ENCODE measurements at regions not wholly inside any gene's neighbourhood (a gene's known extent, or its start where the extent isn't known, plus 50 kb on each side); places are given as distances from the start of the nearest gene placed in this dataset.

GRCh38 chr18:71209944-71210343 lies 921.1 kb downstream of the SOCS6 start:
- TF ChIP-seq CTCF (IDR thresholded peaks at IDR 0.05; ENCODE audit: unreplicated experiment), result no peak
- intact Hi-C loops (cut with micrococcal nuclease), result no loop called here
- ChIA-PET CTCF (interaction anchor here (0.6 kb wide), 2 partner anchors 188 to 1350 kb away, joined by 3 to 6 read pairs; no protein-coding TSS in a partner anchor), POLR2A (no interaction called here)
- no peak overlapping the region for H3K4me3 Mint-ChIP-seq (ENCODE audit: unreplicated experiment)
- H3K9me3 Mint-ChIP-seq (ENCODE audit: unreplicated experiment), result no peaks in the 10 kb centered on the region
- no TSS peak for BruUV-seq (replicated peaks)
- DNase-seq (ENCODE audit: unreplicated experiment), result no peak
- H3K27me3 Mint-ChIP-seq (ENCODE audit: insufficient read depth, unreplicated experiment), result no peaks in the 10 kb centered on the region
- H3K27ac Mint-ChIP-seq (ENCODE audit: low read depth, unreplicated experiment), result no peak overlapping the region
- H3K36me3 Mint-ChIP-seq (ENCODE audit: insufficient read depth, unreplicated experiment), result peaks cover 4% of the 10 kb centered on the region
- no peaks in the 10 kb centered on the region for H3K4me1 Mint-ChIP-seq (ENCODE audit: insufficient read depth, unreplicated experiment)

GRCh38 chr18:71194438-71194837 lies 905.6 kb downstream of the SOCS6 start:
- ChIA-PET POLR2A (no interaction called here), CTCF (no interaction called here)
- BruUV-seq (replicated peaks), result no TSS peak
- DNase-seq (ENCODE audit: unreplicated experiment), result no peak
- intact Hi-C loops (cut with micrococcal nuclease), result no loop called here
- H3K4me1 Mint-ChIP-seq (ENCODE audit: insufficient read depth, unreplicated experiment), result no peaks in the 10 kb centered on the region
- H3K4me3 Mint-ChIP-seq (ENCODE audit: unreplicated experiment), result no peak overlapping the region
- H3K9me3 Mint-ChIP-seq (ENCODE audit: unreplicated experiment), result no peaks in the 10 kb centered on the region
- TF ChIP-seq CTCF (IDR thresholded peaks at IDR 0.05; ENCODE audit: unreplicated experiment), result no peak
- H3K27me3 Mint-ChIP-seq (ENCODE audit: insufficient read depth, unreplicated experiment), result peaks cover 11% of the 10 kb centered on the region
- H3K27ac Mint-ChIP-seq (ENCODE audit: low read depth, unreplicated experiment), result no peak overlapping the region
- H3K36me3 Mint-ChIP-seq (ENCODE audit: insufficient read depth, unreplicated experiment), result no peaks in the 10 kb centered on the region

DNA sequence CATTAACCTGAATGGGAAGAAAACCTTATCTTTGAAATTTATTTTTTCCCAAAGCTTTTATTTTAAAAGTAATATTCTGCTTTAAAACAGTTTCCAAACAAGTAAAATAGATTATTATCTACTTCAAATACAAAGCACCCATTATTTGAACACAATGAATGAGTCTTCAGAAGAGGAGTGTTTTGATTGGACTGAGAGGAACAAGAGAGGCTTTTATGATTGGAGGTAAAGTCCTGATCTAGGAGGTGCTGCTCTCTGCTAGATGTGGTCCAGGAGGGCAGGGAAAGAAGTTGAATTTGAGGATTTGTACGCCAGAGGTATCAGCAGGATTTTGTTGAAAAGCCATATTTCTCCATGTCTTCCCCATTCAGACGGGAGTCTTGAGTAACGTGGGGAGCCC lies 900.7 kb downstream of the SOCS6 start:
- CTCF ChIA-PET, result no interaction called here
- intact Hi-C loops (cut with micrococcal nuclease), result no loop called here
- H3K4me1 Mint-ChIP-seq (ENCODE audit: insufficient read depth, unreplicated experiment), result no peaks in the 10 kb centered on the region
- no peaks in the 10 kb centered on the region for H3K9me3 Mint-ChIP-seq (ENCODE audit: unreplicated experiment)
- TF ChIP-seq CTCF (IDR thresholded peaks at IDR 0.05; ENCODE audit: unreplicated experiment), result no peak
- DNase-seq (ENCODE audit: unreplicated experiment), result no peak
- BruUV-seq (replicated peaks), result no TSS peak
- POLR2A ChIA-PET, result no interaction called here
- no peaks in the 10 kb centered on the region for H3K36me3 Mint-ChIP-seq (ENCODE audit: insufficient read depth, unreplicated experiment)
- no peak overlapping the region for H3K27ac Mint-ChIP-seq (ENCODE audit: low read depth, unreplicated experiment)
- no peak overlapping the region for H3K4me3 Mint-ChIP-seq (ENCODE audit: unreplicated experiment)
- peaks cover 11% of the 10 kb centered on the region for H3K27me3 Mint-ChIP-seq (ENCODE audit: insufficient read depth, unreplicated experiment)

DNA sequence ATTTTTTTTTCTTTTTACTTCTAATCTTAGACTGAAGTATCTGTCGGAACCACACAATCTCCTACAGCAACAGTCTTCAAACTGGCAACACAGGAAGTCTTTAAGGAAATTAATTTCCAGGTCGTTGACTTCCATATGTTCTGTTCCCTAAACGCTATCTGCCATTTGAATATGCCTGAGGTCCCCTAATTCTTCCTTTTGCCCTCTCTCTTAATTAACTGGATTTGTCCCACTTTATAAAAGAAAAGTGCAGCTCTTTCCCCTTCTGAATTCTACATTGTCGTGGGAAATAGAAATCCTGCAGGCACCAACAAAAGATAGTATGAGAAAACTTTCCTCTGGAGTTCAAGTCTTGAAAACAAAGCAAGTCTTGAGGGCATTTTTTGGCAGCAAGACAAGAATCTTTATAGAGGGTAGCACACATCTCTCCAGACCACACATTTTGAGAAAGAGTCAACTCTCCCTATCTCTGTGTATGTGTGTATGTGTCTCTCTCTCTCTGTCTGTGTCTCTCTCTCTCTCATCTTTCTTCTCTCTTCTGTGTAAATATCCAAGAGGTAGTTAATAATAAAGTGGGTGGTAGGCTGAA lies 879.8 kb downstream of the SOCS6 start:
- peaks cover 25% of the 10 kb centered on the region for H3K27me3 Mint-ChIP-seq (ENCODE audit: insufficient read depth, unreplicated experiment)
- no TSS peak for BruUV-seq (replicated peaks)
- POLR2A ChIA-PET, result interaction anchor here (1.0 kb wide), 1 partner anchor 11 kb away, joined by 3 read pairs; no protein-coding TSS in a partner anchor
- CTCF ChIA-PET, result interaction anchor here (0.6 kb wide), 1 partner anchor 257 kb away, joined by 3 read pairs; no protein-coding TSS in a partner anchor
- H3K4me3 Mint-ChIP-seq (ENCODE audit: unreplicated experiment), result no peak overlapping the region
- no peaks in the 10 kb centered on the region for H3K36me3 Mint-ChIP-seq (ENCODE audit: insufficient read depth, unreplicated experiment)
- H3K27ac Mint-ChIP-seq (ENCODE audit: low read depth, unreplicated experiment), result no peak overlapping the region
- no peak for TF ChIP-seq CTCF (IDR thresholded peaks at IDR 0.05; ENCODE audit: unreplicated experiment)
- H3K4me1 Mint-ChIP-seq (ENCODE audit: insufficient read depth, unreplicated experiment), result no peaks in the 10 kb centered on the region
- intact Hi-C loops (cut with micrococcal nuclease), result no loop called here
- no peak for DNase-seq (ENCODE audit: unreplicated experiment)
- H3K9me3 Mint-ChIP-seq (ENCODE audit: unreplicated experiment), result no peaks in the 10 kb centered on the region

All from MCF 10A (cell line).